ENCODE measurements at regions not wholly inside any gene's neighbourhood (a gene's known extent, or its start where the extent isn't known, plus 50 kb on each side); places are given as distances from the start of the nearest gene placed in this dataset.

DNA sequence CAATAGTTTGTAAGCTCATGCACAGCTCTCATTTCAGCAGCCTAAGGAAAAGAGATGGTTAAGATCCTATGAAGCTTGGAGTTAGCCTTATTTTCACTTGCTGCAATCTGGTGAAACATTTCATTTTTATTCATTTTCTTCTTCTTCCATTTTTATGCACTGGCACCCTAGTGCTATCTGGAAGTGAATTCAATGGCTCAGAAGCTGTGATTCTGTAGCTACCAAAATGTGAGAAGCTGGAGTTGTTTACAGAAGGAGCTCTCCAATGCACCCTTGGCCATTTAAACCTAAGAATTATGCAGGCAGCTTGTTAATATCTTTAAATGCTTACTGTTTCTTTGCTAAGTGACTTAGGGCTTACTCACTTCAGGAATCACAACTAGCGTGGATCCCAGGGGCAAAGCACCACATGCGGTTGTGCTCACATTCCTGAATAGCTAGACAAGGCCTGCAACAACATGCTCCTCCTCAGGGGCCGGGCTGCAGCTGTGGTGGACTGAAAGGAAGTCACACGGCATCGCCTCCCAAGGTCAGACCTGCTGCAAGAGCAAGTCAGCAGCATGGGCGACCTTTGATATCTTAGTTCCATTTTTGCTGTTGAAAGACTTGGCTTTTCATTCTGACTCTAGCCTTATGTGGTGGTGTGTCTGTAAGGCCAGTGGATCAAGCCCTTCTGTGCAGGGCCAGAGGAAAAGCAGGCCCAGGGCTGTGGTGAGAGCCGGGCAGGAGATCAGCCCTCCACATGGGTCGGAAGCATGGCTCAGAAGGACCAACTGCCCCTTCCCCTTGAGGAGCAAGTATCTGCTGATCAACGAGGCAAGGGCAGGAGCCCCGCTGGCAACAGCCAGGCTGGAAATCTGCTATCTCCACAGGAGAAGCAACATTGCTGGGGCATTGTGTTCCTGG, 91.9 kb upstream of the MBL2 start:
- DNase-seq = no peak

DNA sequence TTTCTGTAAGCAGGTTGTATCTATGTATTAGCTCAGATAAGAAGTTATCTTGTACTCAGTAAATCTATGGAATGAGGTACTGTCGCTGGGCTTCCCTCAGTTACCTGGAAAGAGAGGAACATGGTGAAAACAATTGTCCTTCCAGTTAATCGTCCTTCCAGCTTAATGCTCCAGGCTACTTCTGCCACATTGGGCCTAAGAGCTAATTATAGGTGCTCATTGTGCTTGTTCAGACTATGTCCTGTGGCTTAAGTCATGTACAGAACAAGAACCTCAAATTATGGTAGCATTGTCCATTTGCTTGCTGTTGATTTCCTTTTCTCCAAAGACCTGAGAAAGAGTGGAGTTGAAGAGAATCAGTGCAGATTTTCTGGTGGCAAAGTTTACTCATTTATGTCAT, 86.1 kb upstream of the MBL2 start:
- DNase-seq = no peak

DNA sequence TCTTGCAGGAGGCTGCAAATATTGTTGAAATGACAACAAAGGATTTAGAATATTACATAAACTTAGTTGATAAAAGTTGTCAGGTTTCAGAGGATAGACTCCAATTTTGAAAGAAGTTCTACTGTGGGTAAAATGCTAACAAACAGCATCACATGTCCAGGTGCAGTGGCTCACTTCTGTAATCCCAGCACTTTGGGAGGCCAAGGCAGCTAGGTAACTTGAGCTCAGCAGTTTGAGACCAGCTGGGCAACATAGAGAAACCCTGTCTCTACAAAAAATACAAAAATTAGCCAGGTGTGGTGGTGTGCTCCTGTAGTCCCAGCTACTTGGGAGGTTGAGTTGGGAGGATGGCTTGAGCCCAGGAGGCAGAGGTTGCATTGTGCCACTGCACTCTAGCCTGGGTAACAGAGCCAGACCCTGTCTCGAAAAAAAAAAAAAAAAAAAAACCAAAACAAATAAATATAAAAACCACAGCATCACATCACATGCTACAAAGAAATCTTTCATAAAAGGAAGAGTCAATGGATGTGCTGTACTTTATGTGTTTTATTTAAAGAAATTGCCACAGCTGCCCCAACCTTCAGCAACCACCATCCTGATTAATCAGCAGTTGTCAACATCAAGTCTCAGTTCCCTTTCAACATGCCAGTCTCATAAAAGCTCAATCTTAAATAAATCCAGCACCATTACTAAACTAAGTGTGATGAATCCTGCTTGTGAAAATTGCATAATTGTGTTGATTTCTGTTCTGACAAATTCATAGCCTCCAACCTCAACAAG, 83.2 kb upstream of the MBL2 start:
- no peak for DNase-seq

DNA sequence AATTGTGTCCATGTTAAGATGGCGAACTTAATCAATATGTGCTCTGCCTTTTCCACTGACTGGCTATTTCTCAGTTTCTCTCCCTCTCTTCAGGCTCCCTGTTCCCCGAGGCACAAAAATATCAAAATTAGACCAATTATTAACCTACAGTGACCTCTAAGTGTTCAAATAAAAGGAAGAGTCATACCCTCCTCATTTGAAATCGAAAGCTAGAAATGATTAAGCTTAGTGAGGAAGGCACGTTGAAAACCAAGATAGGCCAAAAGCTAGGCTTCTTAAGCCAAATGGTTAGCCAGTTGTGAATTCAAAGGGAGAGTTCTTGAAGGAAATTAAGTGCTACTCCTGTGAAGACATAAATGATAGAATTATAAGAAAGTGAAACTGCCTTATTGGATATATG, 81.1 kb upstream of the MBL2 start:
- no peak for DNase-seq

DNA sequence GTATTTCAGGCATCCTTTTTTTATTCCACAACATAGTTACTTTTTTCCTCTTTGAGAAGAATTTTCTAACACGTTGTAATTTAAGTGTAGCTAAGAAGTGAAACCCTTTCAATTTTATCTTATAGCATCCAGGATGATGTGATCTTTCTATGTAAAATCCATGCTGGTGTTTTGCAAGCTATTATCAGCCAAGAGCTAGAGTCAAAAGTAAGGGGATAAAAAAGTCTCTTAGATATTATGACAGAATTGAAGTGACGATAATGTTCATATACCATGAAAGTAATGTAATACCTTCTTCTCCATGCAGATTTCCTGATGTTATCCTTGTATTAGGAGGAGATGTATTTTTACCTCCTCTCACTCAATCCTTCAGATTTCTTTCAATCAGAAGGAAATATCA, 64.2 kb upstream of the MBL2 start:
- DNase-seq = no peak
